MM.1S (cell line): ENCODE measurements at regions not wholly inside any gene's neighbourhood (a gene's known extent, or its start where the extent isn't known, plus 50 kb on each side); places are given as distances from the start of the nearest gene placed in this dataset.

Experiments
- DNase-seq: peaks from one replicate; pipeline ENCODE4 v3.0.0-alpha.2; 2015
- H2AFZ ChIP-seq: fragments of 300-600 bp; sonication (generic); 2 replicates; pipeline ENCODE4 v1.6.0; 2016; ENCODE audit warnings: antibody characterized with exemption, low read length
- H3F3A ChIP-seq: fragments of 300-600 bp; sonication (generic); 2 replicates; pipeline ENCODE4 v1.6.1; 2016; ENCODE audit warnings: mild to moderate bottlenecking, antibody characterized with exemption, low read length, moderate library complexity, mixed read lengths; ENCODE audit not compliant: insufficient read depth
- H3K27ac ChIP-seq: fragments of 300-600 bp; sonication (generic); 2 replicates; pipeline ENCODE4 v1.5.1; 2016; ENCODE audit warnings: mild to moderate bottlenecking, low read length
- H3K27me3 ChIP-seq: fragments of 300-600 bp; sonication (generic); replicated peaks from 2 replicates; pipeline ENCODE4 v1.6.0; 2016; ENCODE audit warnings: low read length; ENCODE audit not compliant: insufficient read depth
- H3K36me3 ChIP-seq: fragments of 300-600 bp; sonication (generic); replicated peaks from 2 replicates; pipeline ENCODE4 v1.6.1; 2016; ENCODE audit warnings: mild to moderate bottlenecking, low read length, mixed read lengths; ENCODE audit not compliant: insufficient read depth
- H3K4me1 ChIP-seq: fragments of 300-600 bp; sonication (generic); 2 replicates; pipeline ENCODE4 v1.6.1; 2016; ENCODE audit warnings: low read length, mixed read lengths
- H3K4me2 ChIP-seq: fragments of 300-600 bp; sonication (generic); 2 replicates; pipeline ENCODE4 v1.6.0; 2016; ENCODE audit warnings: low read depth, low read length
- H3K4me3 ChIP-seq: fragments of 300-600 bp; sonication (generic); 2 replicates; pipeline ENCODE4 v1.5.1; 2016; ENCODE audit warnings: low read length, mixed read lengths
- H3K79me2 ChIP-seq: fragments of 300-600 bp; sonication (generic); 2 replicates; pipeline ENCODE4 v1.6.1; 2016; ENCODE audit warnings: mixed run types, low read length, mixed read lengths
- H3K9ac ChIP-seq: fragments of 300-600 bp; sonication (generic); 2 replicates; pipeline ENCODE4 v1.6.1; 2016; ENCODE audit warnings: low read length, mixed read lengths
- H3K9me2 ChIP-seq: fragments of 300-600 bp; sonication (generic); replicated peaks from 2 replicates; pipeline ENCODE4 v1.6.1; 2016; ENCODE audit warnings: mild to moderate bottlenecking, low read length, mixed read lengths; ENCODE audit not compliant: insufficient read depth
- H3K9me3 ChIP-seq: fragments of 300-600 bp; sonication (generic); replicated peaks from 2 replicates; pipeline ENCODE4 v1.6.1; 2016; ENCODE audit warnings: mild to moderate bottlenecking, low read length, mixed read lengths; ENCODE audit not compliant: insufficient read depth
- H4K20me1 ChIP-seq: fragments of 300-600 bp; sonication (generic); 2 replicates; pipeline ENCODE4 v1.6.1; 2016; ENCODE audit warnings: mild to moderate bottlenecking, low read length, moderate library complexity, mixed read lengths; ENCODE audit not compliant: insufficient read depth
- CTCF ChIP-seq: fragments of 300-600 bp; sonication (generic); IDR thresholded peaks from 2 replicates; pipeline ENCODE4 v1.5.1; 2016; ENCODE audit warnings: antibody characterized with exemption, low read length, mixed read lengths
- EZH2 ChIP-seq: fragments of 300-600 bp; sonication (generic); optimal IDR thresholded peaks from 2 replicates; pipeline ENCODE3; 2017; ENCODE audit warnings: low read depth, mild to moderate bottlenecking, antibody characterized with exemption, low read length, mixed read lengths
- EZH2phosphoT487 ChIP-seq: fragments of 300-600 bp; sonication (generic); IDR thresholded peaks from 2 replicates; pipeline ENCODE4 v1.6.1; 2018; ENCODE audit warnings: antibody characterized with exemption, low read length

- H3K36me3 ChIP-seq: no peaks in the 10 kb centered on the region
- H3K4me3 ChIP-seq: no peak overlapping the region
- no peaks in the 10 kb centered on the region for H3K9me3 ChIP-seq
- H3K79me2 ChIP-seq: no peaks in the 10 kb centered on the region
- no peak for DNase-seq
- TF ChIP-seq CTCF (no peak), EZH2 (no peak), EZH2phosphoT487 (no peak)
- H3K27ac ChIP-seq: no peak overlapping the region
- H3K9me2 ChIP-seq: no peaks in the 10 kb centered on the region
- H3K4me1 ChIP-seq: no peaks in the 10 kb centered on the region
- H2AFZ ChIP-seq: no peak overlapping the region
- H3F3A ChIP-seq: no peaks in the 10 kb centered on the region
- no peak overlapping the region for H3K4me2 ChIP-seq
- no peaks in the 10 kb centered on the region for H3K27me3 ChIP-seq
- no peak overlapping the region for H3K9ac ChIP-seq
- no peaks in the 10 kb centered on the region for H4K20me1 ChIP-seq
Measured at GRCh38 chr2:143822736-143823135, 693.5 kb downstream of the ARHGAP15 start.

GRCh38 chr2:143819764-143820163, 690.5 kb downstream of the ARHGAP15 start:
- Histone ChIP-seq H3F3A (no peaks in the 10 kb centered on the region), H3K9ac (no peak overlapping the region), H3K4me1 (no peaks in the 10 kb centered on the region), H3K36me3 (no peaks in the 10 kb centered on the region), H4K20me1 (no peaks in the 10 kb centered on the region), H2AFZ (no peak overlapping the region), H3K27ac (no peak overlapping the region), H3K27me3 (no peaks in the 10 kb centered on the region), H3K79me2 (no peaks in the 10 kb centered on the region), H3K4me2 (no peak overlapping the region), H3K9me2 (no peaks in the 10 kb centered on the region), H3K4me3 (no peak overlapping the region), H3K9me3 (no peaks in the 10 kb centered on the region)
- DNase-seq: no peak
- TF ChIP-seq EZH2phosphoT487: no peak

GRCh38 chr2:143819190-143819735, 690.0 kb downstream of the ARHGAP15 start:
- H4K20me1 ChIP-seq: no peaks in the 10 kb centered on the region
- no peak for DNase-seq
- no peaks in the 10 kb centered on the region for H3K27me3 ChIP-seq
- H3K27ac ChIP-seq: no peak overlapping the region
- no peak overlapping the region for H3K9ac ChIP-seq
- H3K9me2 ChIP-seq: no peaks in the 10 kb centered on the region
- no peaks in the 10 kb centered on the region for H3F3A ChIP-seq
- H3K36me3 ChIP-seq: no peaks in the 10 kb centered on the region
- no peak overlapping the region for H3K4me3 ChIP-seq
- H2AFZ ChIP-seq: no peak overlapping the region
- no peaks in the 10 kb centered on the region for H3K79me2 ChIP-seq
- H3K4me1 ChIP-seq: no peaks in the 10 kb centered on the region
- no peak overlapping the region for H3K4me2 ChIP-seq
- no peak for TF ChIP-seq EZH2phosphoT487
- TF ChIP-seq EZH2: no peak
- TF ChIP-seq CTCF: no peak
- H3K9me3 ChIP-seq: no peaks in the 10 kb centered on the region
